Body of pancreas (tissue), 4 donors: ENCODE measurements at regions not wholly inside any gene's neighbourhood (a gene's known extent, or its start where the extent isn't known, plus 50 kb on each side); places are given as distances from the start of the nearest gene placed in this dataset. TPM values are rescaled to one million over a fixed set of nuclear protein-coding genes. Genes with fewer than 3 reads are reported as not detected.

Experiments used
- ATAC-seq: fragments of 150-250 bp; one replicate; pipeline ENCODE4 v1.9.1; 2016
- DNase-seq, 4 donors: peaks; one replicate each; pipeline ENCODE4 v3.0.0-alpha.2; 2019
- H3K27ac ChIP-seq, 4 donors: fragments of 200-600 bp; sonication (generic); 1 replicate in 3 of 4; 2 replicates in 1 of 4; pipeline versions ENCODE4 v1.5.1 to v1.6.1; 2016 to 2019; ENCODE audit warnings: mild to moderate bottlenecking in 1 of 4, mixed read lengths in 1 of 4, moderate library complexity in 1 of 4
- H3K27me3 ChIP-seq, 2 donors: fragments of 200-600 bp; sonication (generic); one replicate each; pipeline ENCODE4 v1.6.0; 2016; ENCODE audit warnings: mild to moderate bottlenecking in 1 of 2
- H3K36me3 ChIP-seq, 2 donors: fragments of 200-600 bp; sonication (generic); replicated peaks in 1 of 2; 2 replicates each; pipeline ENCODE4 v1.5.1; 2016; ENCODE audit warnings: low read depth in 2 of 2; ENCODE audit not compliant: insufficient read depth in 1 of 2
- H3K4me1 ChIP-seq: fragments of 200-600 bp; sonication (generic); one replicate; pipeline ENCODE4 v1.6.0; 2016
- H3K4me3 ChIP-seq, 2 donors: fragments of 200-600 bp; sonication (generic); 1 replicate in 1 of 2; 2 replicates in 1 of 2; pipeline ENCODE4 v1.5.1; 2016 to 2019
- H3K9me3 ChIP-seq, 3 donors: fragments of 200-600 bp; sonication (generic); 1 replicate in 2 of 3; 2 replicates in 1 of 3; pipeline ENCODE4 v1.5.1; 2016
- POLR2A ChIP-seq, 3 donors: fragments of 450-650 bp; IDR thresholded peaks; one replicate each; pipeline ENCODE4 v1.6.1; 2016; ENCODE audit warnings: antibody characterized with exemption in 3 of 3, mild to moderate bottlenecking in 2 of 3
- WGBS, 2 donors: methylation state at CpG; one replicate each; pipeline ENCODE4 v1.1.5; 2017; 5-methylcytosine and 5-hydroxymethylcytosine counted together
- intact Hi-C: fragments of 100-400 bp; cut with DNase I; formaldehyde crosslinking; loops from one replicate; pipeline ENCODE4 v1.15.1; 2023
- small RNA-seq: library from RNA; depleted of rRNA; stranded (forward); fragments of <200 nt; gene quantifications from one replicate; pipeline ENCODE3, GENCODE V24; 2016
- TF ChIP-seq, protein P1 (sequence below), 7 experiments: fragments of 450-650 bp in 4 of 7; fragments of 200-600 bp in 3 of 7; sonication (generic) in 3 of 7; IDR thresholded peaks; one replicate each; pipeline ENCODE4 v1.5.1; 2016 to 2019; ENCODE audit warnings: antibody characterized with exemption in 7 of 7

- H3K4me1 ChIP-seq, result peaks cover 12% of the 10 kb centered on the region
- H3K4me3 ChIP-seq, result no peak overlapping the region
- no peak for ATAC-seq
- no peaks in the 10 kb centered on the region for H3K27me3 ChIP-seq
- 92 to 95% methylated on average over 1 of the region's 1 CpG for WGBS, 2 donors
- H3K27ac ChIP-seq, result no peak overlapping the region
- TF ChIP-seq POLR2A (IDR thresholded peaks at IDR 0.05), result no peak
- TF ChIP-seq, protein P1, sequence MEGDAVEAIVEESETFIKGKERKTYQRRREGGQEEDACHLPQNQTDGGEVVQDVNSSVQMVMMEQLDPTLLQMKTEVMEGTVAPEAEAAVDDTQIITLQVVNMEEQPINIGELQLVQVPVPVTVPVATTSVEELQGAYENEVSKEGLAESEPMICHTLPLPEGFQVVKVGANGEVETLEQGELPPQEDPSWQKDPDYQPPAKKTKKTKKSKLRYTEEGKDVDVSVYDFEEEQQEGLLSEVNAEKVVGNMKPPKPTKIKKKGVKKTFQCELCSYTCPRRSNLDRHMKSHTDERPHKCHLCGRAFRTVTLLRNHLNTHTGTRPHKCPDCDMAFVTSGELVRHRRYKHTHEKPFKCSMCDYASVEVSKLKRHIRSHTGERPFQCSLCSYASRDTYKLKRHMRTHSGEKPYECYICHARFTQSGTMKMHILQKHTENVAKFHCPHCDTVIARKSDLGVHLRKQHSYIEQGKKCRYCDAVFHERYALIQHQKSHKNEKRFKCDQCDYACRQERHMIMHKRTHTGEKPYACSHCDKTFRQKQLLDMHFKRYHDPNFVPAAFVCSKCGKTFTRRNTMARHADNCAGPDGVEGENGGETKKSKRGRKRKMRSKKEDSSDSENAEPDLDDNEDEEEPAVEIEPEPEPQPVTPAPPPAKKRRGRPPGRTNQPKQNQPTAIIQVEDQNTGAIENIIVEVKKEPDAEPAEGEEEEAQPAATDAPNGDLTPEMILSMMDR (IDR thresholded peaks at IDR 0.05), result no peak
- no peaks in the 10 kb centered on the region for H3K36me3 ChIP-seq
- intact Hi-C loops, result loop anchor here (10.0 kb wide), 2 partner anchors 283 to 493 kb away; no protein-coding TSS in a partner anchor
- DNase-seq, result no peak
- no peaks in the 10 kb centered on the region for H3K9me3 ChIP-seq
Observed at GRCh38 chr12:67937822-67938221, 51.4 kb upstream of the IFNG-AS1 start.

Small RNA genes in the stretch of these regions (small RNA-seq; reads per million reads assigned to genes)
- not detected for gene AC022513.1
